ENCODE measurements at regions not wholly inside any gene's neighbourhood (a gene's known extent, or its start where the extent isn't known, plus 50 kb on each side); places are given as distances from the start of the nearest gene placed in this dataset.

- Histone ChIP-seq H3K9me3 (no peaks in the 10 kb centered on the region), H3K36me3 (no peaks in the 10 kb centered on the region), H3K9ac (ENCODE audit: low read depth in 2 of 2, low read length in 2 of 2) (no peak overlapping the region), H3K27ac (no peak overlapping the region), H3K4me1 (no peaks in the 10 kb centered on the region), H3K4me3 (no peak overlapping the region), H3K27me3 (no peaks in the 10 kb centered on the region)
- intact Hi-C loops (cut with DNase I), result no loop called here
- DNase-seq, result no peak
- no peak for TF ChIP-seq CTCF (IDR thresholded peaks at IDR 0.05)
Measured at GRCh38 chr13:99693351-99693750, 192.1 kb downstream of the TM9SF2 start.

- H3K4me1 ChIP-seq, result no peaks in the 10 kb centered on the region
- H3K27me3 ChIP-seq, result no peaks in the 10 kb centered on the region
- no peak overlapping the region for H3K4me3 ChIP-seq
- no peaks in the 10 kb centered on the region for H3K36me3 ChIP-seq
- H3K9ac ChIP-seq (ENCODE audit: low read depth in 2 of 2, low read length in 2 of 2), result no peak overlapping the region
- intact Hi-C loops (cut with DNase I), result no loop called here
- H3K27ac ChIP-seq, result no peak overlapping the region
- no peaks in the 10 kb centered on the region for H3K9me3 ChIP-seq
- no peak for DNase-seq
- TF ChIP-seq CTCF (IDR thresholded peaks at IDR 0.05), result no peak
Measured at GRCh38 chr13:99692854-99693253, 191.6 kb downstream of the TM9SF2 start.

GRCh38 chr13:99691552-99691951 is 190.3 kb downstream of the TM9SF2 start:
- Histone ChIP-seq H3K4me3 (no peak overlapping the region), H3K4me1 (no peaks in the 10 kb centered on the region), H3K9ac (ENCODE audit: low read depth in 2 of 2, low read length in 2 of 2) (no peak overlapping the region), H3K36me3 (no peaks in the 10 kb centered on the region), H3K9me3 (no peaks in the 10 kb centered on the region), H3K27me3 (no peaks in the 10 kb centered on the region), H3K27ac (no peak overlapping the region)
- intact Hi-C loops (cut with DNase I), result no loop called here
- TF ChIP-seq CTCF (IDR thresholded peaks at IDR 0.05), result no peak
- no peak for DNase-seq

- DNase-seq, result no peak
- intact Hi-C loops (cut with DNase I), result no loop called here
- no peaks in the 10 kb centered on the region for H3K4me1 ChIP-seq
- no peaks in the 10 kb centered on the region for H3K36me3 ChIP-seq
- no peak overlapping the region for H3K9ac ChIP-seq (ENCODE audit: low read depth in 2 of 2, low read length in 2 of 2)
- no peaks in the 10 kb centered on the region for H3K9me3 ChIP-seq
- no peak for TF ChIP-seq CTCF (IDR thresholded peaks at IDR 0.05)
- no peaks in the 10 kb centered on the region for H3K27me3 ChIP-seq
- no peak overlapping the region for H3K4me3 ChIP-seq
- no peak overlapping the region for H3K27ac ChIP-seq
Measured at GRCh38 chr13:99690426-99691174, 189.3 kb downstream of the TM9SF2 start.

GRCh38 chr13:99689955-99690354 is 188.7 kb downstream of the TM9SF2 start:
- no peak for DNase-seq
- no peaks in the 10 kb centered on the region for H3K9me3 ChIP-seq
- H3K4me1 ChIP-seq, result no peaks in the 10 kb centered on the region
- TF ChIP-seq CTCF (IDR thresholded peaks at IDR 0.05), result no peak
- no peak overlapping the region for H3K9ac ChIP-seq (ENCODE audit: low read depth in 2 of 2, low read length in 2 of 2)
- intact Hi-C loops (cut with DNase I), result no loop called here
- no peak overlapping the region for H3K4me3 ChIP-seq
- no peak overlapping the region for H3K27ac ChIP-seq
- no peaks in the 10 kb centered on the region for H3K36me3 ChIP-seq
- H3K27me3 ChIP-seq, result no peaks in the 10 kb centered on the region
